ENCODE measurements at regions not wholly inside any gene's neighbourhood (a gene's known extent, or its start where the extent isn't known, plus 50 kb on each side); places are given as distances from the start of the nearest gene placed in this dataset.

DNA sequence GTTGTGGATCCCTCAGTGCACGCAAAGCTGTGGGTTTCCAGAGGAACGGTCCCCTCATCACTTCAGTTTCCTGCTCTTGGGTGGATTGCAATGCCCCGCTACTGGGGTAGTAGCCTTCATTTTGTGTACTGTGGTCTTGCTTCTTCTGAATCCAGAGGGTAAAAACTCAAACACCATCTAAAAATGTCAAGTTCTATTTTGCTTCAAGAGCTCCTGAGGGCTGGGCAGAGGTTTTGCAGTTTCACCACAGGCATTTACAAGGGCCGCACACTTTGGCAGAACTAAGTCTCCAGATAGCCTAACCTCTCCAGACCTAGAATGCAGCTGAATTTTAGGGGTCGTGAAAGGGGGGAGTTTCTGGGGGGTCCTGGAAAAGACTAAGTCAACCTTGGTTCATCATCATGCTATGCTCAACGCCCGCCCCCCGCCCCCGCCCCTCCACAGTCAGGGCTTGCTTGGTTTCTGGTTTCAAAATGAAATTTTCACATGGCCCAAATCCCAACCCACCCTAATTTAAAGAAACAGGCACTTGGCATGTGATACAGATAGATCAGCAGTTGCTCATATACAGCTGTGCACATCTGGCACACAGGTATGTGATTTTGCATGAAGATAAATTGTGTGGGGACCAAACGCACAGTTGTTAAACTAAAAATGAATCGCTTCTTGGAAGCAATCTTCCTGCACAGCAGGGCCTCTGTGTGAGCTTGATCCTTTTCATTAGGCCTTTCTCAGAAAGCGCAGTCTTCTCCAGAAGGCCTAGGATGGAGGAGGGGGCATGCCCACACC lies 329.6 kb downstream of the OSR1 start:
- TF ChIP-seq, protein P1, sequence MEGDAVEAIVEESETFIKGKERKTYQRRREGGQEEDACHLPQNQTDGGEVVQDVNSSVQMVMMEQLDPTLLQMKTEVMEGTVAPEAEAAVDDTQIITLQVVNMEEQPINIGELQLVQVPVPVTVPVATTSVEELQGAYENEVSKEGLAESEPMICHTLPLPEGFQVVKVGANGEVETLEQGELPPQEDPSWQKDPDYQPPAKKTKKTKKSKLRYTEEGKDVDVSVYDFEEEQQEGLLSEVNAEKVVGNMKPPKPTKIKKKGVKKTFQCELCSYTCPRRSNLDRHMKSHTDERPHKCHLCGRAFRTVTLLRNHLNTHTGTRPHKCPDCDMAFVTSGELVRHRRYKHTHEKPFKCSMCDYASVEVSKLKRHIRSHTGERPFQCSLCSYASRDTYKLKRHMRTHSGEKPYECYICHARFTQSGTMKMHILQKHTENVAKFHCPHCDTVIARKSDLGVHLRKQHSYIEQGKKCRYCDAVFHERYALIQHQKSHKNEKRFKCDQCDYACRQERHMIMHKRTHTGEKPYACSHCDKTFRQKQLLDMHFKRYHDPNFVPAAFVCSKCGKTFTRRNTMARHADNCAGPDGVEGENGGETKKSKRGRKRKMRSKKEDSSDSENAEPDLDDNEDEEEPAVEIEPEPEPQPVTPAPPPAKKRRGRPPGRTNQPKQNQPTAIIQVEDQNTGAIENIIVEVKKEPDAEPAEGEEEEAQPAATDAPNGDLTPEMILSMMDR (IDR thresholded peaks at IDR 0.05) = no peak
- no peak for TF ChIP-seq POLR2A (IDR thresholded peaks at IDR 0.05)
